ENCODE measurements at regions not wholly inside any gene's neighbourhood (a gene's known extent, or its start where the extent isn't known, plus 50 kb on each side); places are given as distances from the start of the nearest gene placed in this dataset.

DNA sequence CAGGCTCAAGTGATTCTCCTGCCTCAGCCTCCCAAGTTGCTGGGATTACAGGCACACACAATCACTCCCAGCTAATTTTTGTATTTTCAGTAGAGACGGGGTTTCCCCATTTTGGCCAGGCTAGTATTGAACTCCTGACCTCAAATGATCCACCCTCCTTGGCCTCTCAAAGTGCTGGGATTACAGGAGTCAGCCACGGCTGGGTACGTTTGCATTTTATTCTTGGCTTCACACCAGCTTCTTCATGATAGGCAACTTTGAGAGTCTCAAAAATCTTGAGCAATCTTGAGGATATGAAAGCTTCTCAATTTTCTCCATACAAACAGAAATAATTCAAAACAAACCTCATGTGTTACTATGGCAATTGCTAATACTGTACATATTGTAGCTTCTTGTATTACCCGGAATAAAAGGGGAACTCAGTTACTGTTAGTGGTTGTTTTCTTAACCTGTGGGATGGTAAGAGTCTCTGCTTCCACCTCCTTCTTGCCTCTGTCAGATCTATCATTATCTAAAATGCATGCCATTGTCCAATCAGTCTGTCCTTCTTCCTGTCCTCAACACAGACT lies 102.9 kb upstream of the SYT4 start:
- Histone ChIP-seq H3K27me3 (no peaks in the 10 kb centered on the region), H3K36me3 (no peaks in the 10 kb centered on the region), H3K9me3 (no peaks in the 10 kb centered on the region), H3K4me3 (no peak overlapping the region), H3K4me1 (no peaks in the 10 kb centered on the region), H3K27ac (no peak overlapping the region)
- no peak for DNase-seq (ENCODE audit: low spot score)
- TF ChIP-seq, protein P1, sequence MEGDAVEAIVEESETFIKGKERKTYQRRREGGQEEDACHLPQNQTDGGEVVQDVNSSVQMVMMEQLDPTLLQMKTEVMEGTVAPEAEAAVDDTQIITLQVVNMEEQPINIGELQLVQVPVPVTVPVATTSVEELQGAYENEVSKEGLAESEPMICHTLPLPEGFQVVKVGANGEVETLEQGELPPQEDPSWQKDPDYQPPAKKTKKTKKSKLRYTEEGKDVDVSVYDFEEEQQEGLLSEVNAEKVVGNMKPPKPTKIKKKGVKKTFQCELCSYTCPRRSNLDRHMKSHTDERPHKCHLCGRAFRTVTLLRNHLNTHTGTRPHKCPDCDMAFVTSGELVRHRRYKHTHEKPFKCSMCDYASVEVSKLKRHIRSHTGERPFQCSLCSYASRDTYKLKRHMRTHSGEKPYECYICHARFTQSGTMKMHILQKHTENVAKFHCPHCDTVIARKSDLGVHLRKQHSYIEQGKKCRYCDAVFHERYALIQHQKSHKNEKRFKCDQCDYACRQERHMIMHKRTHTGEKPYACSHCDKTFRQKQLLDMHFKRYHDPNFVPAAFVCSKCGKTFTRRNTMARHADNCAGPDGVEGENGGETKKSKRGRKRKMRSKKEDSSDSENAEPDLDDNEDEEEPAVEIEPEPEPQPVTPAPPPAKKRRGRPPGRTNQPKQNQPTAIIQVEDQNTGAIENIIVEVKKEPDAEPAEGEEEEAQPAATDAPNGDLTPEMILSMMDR (IDR thresholded peaks at IDR 0.05) = no peak

DNA sequence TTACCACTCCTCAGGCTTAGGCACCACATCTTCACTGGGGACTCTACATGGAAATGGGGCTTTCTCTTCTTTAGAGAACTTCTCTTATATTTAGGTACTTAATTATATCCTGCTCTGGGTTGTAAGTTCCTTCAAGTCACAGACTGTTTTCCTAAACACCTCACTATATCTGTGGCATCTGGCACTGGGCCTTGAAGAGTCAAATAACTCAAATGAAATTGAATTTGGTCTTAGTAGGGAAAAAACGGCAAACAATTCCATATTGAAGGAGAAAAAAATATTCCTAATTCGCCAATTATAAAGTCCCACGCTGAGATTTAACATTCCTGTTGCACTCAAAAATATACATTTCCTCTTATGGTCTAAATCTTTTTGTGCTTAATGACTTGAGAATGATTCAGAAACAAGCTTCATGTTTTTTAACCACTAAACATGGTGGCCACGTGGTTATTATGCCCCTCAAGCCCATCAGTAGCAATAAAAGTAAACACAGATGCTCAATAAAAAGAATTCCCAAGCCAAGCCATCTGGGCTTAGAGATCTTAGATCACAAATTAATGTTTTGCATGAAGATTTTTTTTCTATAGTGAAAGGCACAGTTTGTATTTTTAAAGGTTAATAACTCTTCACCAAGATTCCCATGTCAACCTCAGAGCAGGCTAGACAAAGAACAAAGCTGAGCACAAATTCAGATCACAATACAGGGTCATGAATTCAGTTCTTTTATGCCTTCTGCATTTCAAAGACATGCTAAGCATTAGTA lies 105.5 kb upstream of the SYT4 start:
- Histone ChIP-seq H3K27ac (no peak overlapping the region), H3K36me3 (no peaks in the 10 kb centered on the region), H3K9me3 (no peaks in the 10 kb centered on the region), H3K27me3 (no peaks in the 10 kb centered on the region), H3K4me3 (no peak overlapping the region), H3K4me1 (no peaks in the 10 kb centered on the region)
- no peak for DNase-seq (ENCODE audit: low spot score)
- TF ChIP-seq, protein P1 (IDR thresholded peaks at IDR 0.05) = no peak

DNA sequence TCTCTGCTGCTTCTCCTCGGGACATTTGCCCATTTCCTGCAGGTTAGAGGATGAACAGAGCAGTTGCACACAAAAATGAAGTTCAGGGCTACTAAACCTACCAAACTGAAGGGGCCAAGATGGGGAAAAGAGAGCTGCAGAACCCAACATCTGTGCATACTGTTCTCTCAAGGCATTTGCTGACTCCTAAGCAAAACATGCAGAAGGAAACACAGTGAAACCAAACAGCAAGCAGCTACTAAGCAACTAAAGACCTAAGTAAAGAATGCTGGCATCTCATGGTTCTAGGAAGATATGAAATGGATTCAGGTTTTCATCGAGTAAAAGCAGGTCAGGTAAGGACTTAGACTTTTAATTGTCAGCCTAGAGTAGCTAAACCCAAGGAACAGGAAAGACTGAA lies 111.9 kb upstream of the SYT4 start:
- no peak for DNase-seq (ENCODE audit: low spot score)
- H3K4me3 ChIP-seq = no peak overlapping the region
- no peaks in the 10 kb centered on the region for H3K9me3 ChIP-seq
- H3K36me3 ChIP-seq = no peaks in the 10 kb centered on the region
- TF ChIP-seq, protein P1 (IDR thresholded peaks at IDR 0.05) = no peak
- no peak overlapping the region for H3K27ac ChIP-seq
- H3K4me1 ChIP-seq = no peaks in the 10 kb centered on the region
- H3K27me3 ChIP-seq = no peaks in the 10 kb centered on the region

DNA sequence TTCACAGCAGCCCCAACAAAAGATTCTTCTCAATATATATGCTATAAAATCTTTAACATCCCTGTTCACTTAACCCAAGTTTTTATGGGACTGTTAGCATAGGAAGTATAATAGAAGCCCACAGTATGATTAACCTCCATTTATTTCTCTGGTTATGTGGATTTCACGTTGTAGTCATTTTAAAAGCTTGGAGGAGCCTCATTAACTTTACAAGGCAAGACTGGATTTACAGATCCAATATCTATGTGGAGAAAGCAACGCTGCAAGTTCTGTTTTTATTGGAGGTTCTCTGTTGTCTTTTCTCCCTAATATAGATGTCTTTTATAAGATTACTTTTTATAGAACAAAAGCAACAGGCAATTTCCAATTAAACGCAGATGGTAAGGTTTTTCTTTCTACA lies 114.9 kb upstream of the SYT4 start:
- Histone ChIP-seq H3K9me3 (no peaks in the 10 kb centered on the region), H3K27ac (no peak overlapping the region), H3K4me3 (no peak overlapping the region), H3K4me1 (no peaks in the 10 kb centered on the region), H3K27me3 (no peaks in the 10 kb centered on the region), H3K36me3 (no peaks in the 10 kb centered on the region)
- TF ChIP-seq, protein P1 (IDR thresholded peaks at IDR 0.05) = no peak
- no peak for DNase-seq (ENCODE audit: low spot score)

DNA sequence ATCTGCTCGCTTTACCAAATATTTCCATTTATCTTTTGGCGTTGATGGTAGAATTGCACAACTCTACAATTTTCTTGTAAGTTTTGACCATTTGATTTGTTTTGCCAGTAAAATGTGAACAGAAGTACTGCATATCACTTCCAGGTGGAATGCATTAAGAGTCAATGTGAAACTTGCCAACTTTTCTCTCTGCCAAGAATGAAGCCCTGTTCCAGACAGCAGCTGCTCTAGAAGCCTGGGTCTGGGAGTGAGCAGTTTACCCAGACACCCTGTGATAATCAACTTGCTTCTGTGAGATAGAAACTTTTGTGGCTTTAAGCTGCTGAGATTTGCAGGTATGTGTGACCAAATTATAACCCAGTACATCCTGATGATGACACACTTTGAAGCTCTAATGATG lies 115.9 kb upstream of the SYT4 start:
- no peak for DNase-seq (ENCODE audit: low spot score)
- H3K4me3 ChIP-seq = no peak overlapping the region
- no peaks in the 10 kb centered on the region for H3K4me1 ChIP-seq
- H3K27ac ChIP-seq = no peak overlapping the region
- no peaks in the 10 kb centered on the region for H3K27me3 ChIP-seq
- no peaks in the 10 kb centered on the region for H3K9me3 ChIP-seq
- no peaks in the 10 kb centered on the region for H3K36me3 ChIP-seq
- TF ChIP-seq, protein P1 (IDR thresholded peaks at IDR 0.05) = no peak

DNA sequence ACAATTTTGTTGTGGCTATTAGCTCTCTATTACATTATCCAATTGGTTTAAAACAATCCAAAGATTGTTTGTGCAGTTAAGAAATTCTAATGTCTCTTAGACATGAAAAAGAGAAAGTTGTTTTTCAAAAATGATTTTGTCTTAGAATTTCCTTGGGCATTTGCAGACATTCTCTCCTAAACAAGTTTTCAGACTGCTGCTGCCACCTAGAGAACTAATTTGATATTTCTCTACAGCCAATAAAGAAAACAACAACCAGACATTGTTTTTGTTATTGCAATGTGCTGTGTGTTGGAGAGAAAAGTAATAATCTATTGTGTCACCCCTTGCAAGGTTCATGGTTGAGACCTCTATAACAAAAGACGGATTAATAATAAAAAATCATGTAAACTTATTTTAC lies 119.0 kb upstream of the SYT4 start:
- Histone ChIP-seq H3K4me3 (no peak overlapping the region), H3K4me1 (no peaks in the 10 kb centered on the region), H3K27ac (no peak overlapping the region), H3K36me3 (no peaks in the 10 kb centered on the region), H3K27me3 (no peaks in the 10 kb centered on the region), H3K9me3 (no peaks in the 10 kb centered on the region)
- TF ChIP-seq, protein P1 (IDR thresholded peaks at IDR 0.05) = peak in 1 of 2 donors; percentile 53
- no peak for DNase-seq (ENCODE audit: low spot score)

Data from right atrium auricular region (tissue), 2 donors.